Suprapubic skin (tissue), 4 donors: ENCODE measurements at regions not wholly inside any gene's neighbourhood (a gene's known extent, or its start where the extent isn't known, plus 50 kb on each side); places are given as distances from the start of the nearest gene placed in this dataset.

Experiments
- DNase-seq, 2 donors: peaks; one replicate each; pipeline ENCODE4 v3.0.0-alpha.2; 2019; ENCODE audit warnings: low spot score in 2 of 2
- H3K27ac ChIP-seq: fragments of 200-600 bp; sonication (generic); one replicate; pipeline ENCODE4 v1.5.1; 2019
- H3K27me3 ChIP-seq: fragments of 200-600 bp; sonication (generic); one replicate; pipeline ENCODE4 v1.5.1; 2019
- H3K36me3 ChIP-seq: fragments of 200-600 bp; sonication (generic); one replicate; pipeline ENCODE4 v1.5.1; 2019
- H3K4me1 ChIP-seq: fragments of 200-600 bp; sonication (generic); one replicate; pipeline ENCODE4 v1.5.1; 2019
- H3K4me3 ChIP-seq: fragments of 200-600 bp; sonication (generic); one replicate; pipeline ENCODE4 v1.5.1; 2019; ENCODE audit warnings: mild to moderate bottlenecking
- H3K9me3 ChIP-seq: fragments of 200-600 bp; sonication (generic); one replicate; pipeline ENCODE4 v1.5.1; 2019
- EP300 ChIP-seq: sonication (generic); formaldehyde crosslinking; IDR thresholded peaks from one replicate; pipeline ENCODE4 v1.6.1; 2017; ENCODE audit warnings: antibody characterized with exemption
- POLR2A ChIP-seq, 2 donors: fragments of 450-650 bp; IDR thresholded peaks; one replicate each; pipeline ENCODE4 v1.6.1; 2017; ENCODE audit warnings: antibody characterized with exemption in 2 of 2, mild to moderate bottlenecking in 2 of 2, moderate library complexity in 2 of 2
- POLR2AphosphoS5 ChIP-seq, 3 donors: sonication (generic); formaldehyde crosslinking; IDR thresholded peaks; one replicate each; pipeline ENCODE4 v1.6.1; 2017; ENCODE audit warnings: antibody characterized with exemption in 3 of 3
- WGBS: methylation state at CpG from one replicate; pipeline ENCODE4 v1.1.5; 2018; 5-methylcytosine and 5-hydroxymethylcytosine counted together
- TF ChIP-seq, protein P1 (sequence below), 2 donors: fragments of 200-600 bp in 1 of 2; fragments of 450-650 bp in 1 of 2; sonication (generic) in 1 of 2; IDR thresholded peaks; one replicate each; pipeline ENCODE4 v1.5.1; 2016 to 2019; ENCODE audit warnings: antibody characterized with exemption in 2 of 2, mild to moderate bottlenecking in 1 of 2, moderate library complexity in 1 of 2

DNA sequence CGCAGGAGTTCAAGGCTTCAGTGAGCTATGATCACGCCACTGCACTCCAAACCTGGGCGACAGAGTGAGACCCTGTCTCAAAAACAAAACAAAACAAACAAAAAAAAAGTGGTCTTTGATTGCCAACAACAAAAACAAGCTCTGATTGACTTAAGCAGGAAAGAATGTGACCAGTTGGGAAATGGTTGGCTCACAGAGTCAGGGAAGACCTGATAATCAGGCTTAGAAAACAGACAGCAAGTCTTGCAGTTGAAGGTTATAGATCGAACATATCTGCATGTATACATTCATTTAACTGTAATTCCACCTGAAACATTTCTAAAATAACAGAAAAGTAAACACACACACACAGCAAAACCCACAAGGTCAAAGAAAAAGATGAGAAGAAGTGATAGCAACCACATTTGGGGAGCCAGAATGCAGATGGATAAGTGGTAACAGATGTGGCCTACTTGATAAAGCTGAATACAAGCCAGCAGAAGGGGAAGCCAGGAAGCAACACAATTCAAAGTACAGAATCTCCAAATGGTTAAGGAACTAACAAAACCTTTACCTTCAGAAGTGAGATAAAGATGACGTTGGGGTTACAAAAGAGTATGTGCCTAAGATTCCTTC is 699.9 kb upstream of the ZNF385D start:
- Histone ChIP-seq H3K9me3 (no peaks in the 10 kb centered on the region), H3K27me3 (no peaks in the 10 kb centered on the region), H3K36me3 (no peaks in the 10 kb centered on the region), H3K27ac (no peak overlapping the region), H3K4me1 (no peaks in the 10 kb centered on the region), H3K4me3 (no peak overlapping the region)
- TF ChIP-seq POLR2AphosphoS5 (IDR thresholded peaks at IDR 0.05): no peak
- no peak for TF ChIP-seq POLR2A (IDR thresholded peaks at IDR 0.05)
- TF ChIP-seq EP300: no peak
- TF ChIP-seq, protein P1, sequence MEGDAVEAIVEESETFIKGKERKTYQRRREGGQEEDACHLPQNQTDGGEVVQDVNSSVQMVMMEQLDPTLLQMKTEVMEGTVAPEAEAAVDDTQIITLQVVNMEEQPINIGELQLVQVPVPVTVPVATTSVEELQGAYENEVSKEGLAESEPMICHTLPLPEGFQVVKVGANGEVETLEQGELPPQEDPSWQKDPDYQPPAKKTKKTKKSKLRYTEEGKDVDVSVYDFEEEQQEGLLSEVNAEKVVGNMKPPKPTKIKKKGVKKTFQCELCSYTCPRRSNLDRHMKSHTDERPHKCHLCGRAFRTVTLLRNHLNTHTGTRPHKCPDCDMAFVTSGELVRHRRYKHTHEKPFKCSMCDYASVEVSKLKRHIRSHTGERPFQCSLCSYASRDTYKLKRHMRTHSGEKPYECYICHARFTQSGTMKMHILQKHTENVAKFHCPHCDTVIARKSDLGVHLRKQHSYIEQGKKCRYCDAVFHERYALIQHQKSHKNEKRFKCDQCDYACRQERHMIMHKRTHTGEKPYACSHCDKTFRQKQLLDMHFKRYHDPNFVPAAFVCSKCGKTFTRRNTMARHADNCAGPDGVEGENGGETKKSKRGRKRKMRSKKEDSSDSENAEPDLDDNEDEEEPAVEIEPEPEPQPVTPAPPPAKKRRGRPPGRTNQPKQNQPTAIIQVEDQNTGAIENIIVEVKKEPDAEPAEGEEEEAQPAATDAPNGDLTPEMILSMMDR (IDR thresholded peaks at IDR 0.05): no peak
- DNase-seq: no peak
- WGBS: 63% methylated on average over 5 of the region's 5 CpGs

DNA sequence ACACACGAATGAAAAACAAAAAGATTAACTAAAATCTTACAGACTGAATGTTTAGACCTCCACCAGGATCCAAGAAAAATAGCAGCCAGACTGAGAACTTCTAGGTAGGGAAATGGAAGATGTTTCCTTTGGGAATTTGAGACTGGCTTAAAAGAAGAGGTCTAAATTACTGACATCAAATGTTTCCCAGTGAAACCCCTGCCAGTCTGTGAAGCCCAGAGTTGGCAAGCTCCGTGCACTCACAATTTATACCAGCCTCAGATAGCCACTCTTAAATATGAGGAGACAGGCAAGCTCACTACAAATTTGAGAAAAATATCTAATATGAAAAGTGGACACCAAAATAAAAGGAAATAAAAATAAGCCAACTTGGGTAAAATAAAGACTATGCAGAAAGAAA is 700.5 kb upstream of the ZNF385D start:
- TF ChIP-seq POLR2AphosphoS5 (IDR thresholded peaks at IDR 0.05) (no peak), EP300 (no peak), POLR2A (IDR thresholded peaks at IDR 0.05) (no peak)
- TF ChIP-seq, protein P1 (IDR thresholded peaks at IDR 0.05): no peak
- Histone ChIP-seq H3K4me3 (no peak overlapping the region), H3K27ac (no peak overlapping the region), H3K9me3 (no peaks in the 10 kb centered on the region), H3K4me1 (no peaks in the 10 kb centered on the region), H3K27me3 (no peaks in the 10 kb centered on the region), H3K36me3 (no peaks in the 10 kb centered on the region)
- WGBS: 33% methylated on average over 2 of the region's 2 CpGs
- no peak for DNase-seq

DNA sequence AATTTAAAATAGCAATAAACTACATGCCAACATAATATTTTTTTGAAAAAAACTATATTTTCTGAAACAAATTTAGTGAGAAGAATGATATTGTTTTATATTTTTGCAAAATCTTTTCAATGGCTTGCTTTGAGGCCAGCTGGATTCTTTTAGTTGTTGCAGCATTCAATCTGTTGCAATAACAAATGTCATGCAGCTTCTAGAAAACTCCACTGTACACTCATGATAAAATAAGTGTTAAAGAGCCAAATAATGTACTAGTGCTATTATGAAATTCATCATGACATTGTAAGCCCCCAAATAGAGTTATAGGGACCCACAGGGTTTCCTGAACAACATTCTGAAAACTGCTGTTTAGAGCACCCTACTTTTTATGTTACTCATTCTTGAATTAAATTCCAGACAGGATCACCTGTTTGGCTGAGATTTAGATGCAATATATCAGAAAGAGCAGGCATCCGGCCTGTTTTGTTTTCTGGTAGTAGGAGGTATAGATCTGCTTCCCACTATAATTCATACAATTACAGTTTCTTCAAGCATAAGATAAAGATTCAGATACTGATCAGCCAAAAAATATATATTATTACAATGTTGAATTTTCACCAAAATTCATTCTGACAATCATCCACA is 703.0 kb upstream of the ZNF385D start:
- no peaks in the 10 kb centered on the region for H3K36me3 ChIP-seq

DNA sequence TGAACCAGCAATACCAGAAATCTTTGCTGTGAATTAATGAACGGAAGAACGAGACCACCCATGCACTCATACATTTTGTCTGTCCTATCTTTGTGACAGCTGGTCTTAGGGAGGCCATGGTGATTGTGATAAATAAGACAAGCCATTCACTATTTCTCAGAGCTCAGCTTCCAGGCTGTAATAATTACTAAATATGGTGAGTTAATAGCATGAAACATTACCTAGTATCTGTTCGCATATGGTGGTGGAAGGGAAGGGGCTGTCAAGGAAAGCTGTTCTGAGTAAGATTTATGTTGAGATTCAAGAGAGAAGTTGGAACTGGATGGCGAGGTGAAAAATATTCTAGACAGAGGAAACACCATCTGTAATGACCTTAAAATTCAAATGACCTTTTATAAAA is 719.0 kb upstream of the ZNF385D start:
- H3K9me3 ChIP-seq: no peaks in the 10 kb centered on the region
- TF ChIP-seq POLR2AphosphoS5 (IDR thresholded peaks at IDR 0.05): no peak
- TF ChIP-seq EP300: no peak
- no peak for TF ChIP-seq POLR2A (IDR thresholded peaks at IDR 0.05)
- TF ChIP-seq, protein P1 (IDR thresholded peaks at IDR 0.05): no peak
- no peak overlapping the region for H3K4me3 ChIP-seq
- H3K4me1 ChIP-seq: no peaks in the 10 kb centered on the region
- no peaks in the 10 kb centered on the region for H3K27me3 ChIP-seq
- no peak overlapping the region for H3K27ac ChIP-seq
- DNase-seq: no peak
- WGBS: 81% methylated on average over 4 of the region's 4 CpGs
- no peaks in the 10 kb centered on the region for H3K36me3 ChIP-seq

More for the DNA sequence above, 703.0 kb upstream of the ZNF385D start:
- Histone ChIP-seq H3K9me3 (no peaks in the 10 kb centered on the region), H3K27me3 (no peaks in the 10 kb centered on the region), H3K27ac (no peak overlapping the region), H3K4me3 (no peak overlapping the region), H3K4me1 (no peaks in the 10 kb centered on the region)
- 49% methylated on average over 1 of the region's 1 CpG for WGBS
- DNase-seq: no peak
- TF ChIP-seq POLR2A (IDR thresholded peaks at IDR 0.05): no peak
- no peak for TF ChIP-seq POLR2AphosphoS5 (IDR thresholded peaks at IDR 0.05)
- TF ChIP-seq EP300: no peak
- TF ChIP-seq, protein P1 (IDR thresholded peaks at IDR 0.05): no peak

DNA sequence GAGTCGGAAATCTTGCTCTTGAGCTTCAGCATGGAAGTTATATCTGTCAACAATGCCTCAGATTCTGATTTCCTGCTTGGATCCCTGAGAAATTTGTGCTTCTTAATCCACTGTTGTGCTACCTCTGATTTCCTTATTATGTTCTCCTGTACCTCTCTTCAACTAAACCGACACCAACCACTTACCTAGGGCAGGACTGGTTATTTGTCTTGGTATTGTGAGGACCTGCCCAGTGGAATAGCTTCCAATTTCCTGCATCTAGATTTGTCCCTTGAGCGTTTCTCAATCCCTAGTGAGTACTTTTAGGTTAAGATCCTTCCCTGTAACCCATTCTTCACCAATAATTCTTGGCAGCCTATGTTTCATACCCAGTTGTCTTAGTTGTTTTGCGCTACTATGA is 720.5 kb upstream of the ZNF385D start:
- no peak for DNase-seq
- no peak overlapping the region for H3K27ac ChIP-seq
- WGBS: 71% methylated on average over 4 of the region's 4 CpGs
- H3K36me3 ChIP-seq: no peaks in the 10 kb centered on the region
- H3K9me3 ChIP-seq: no peaks in the 10 kb centered on the region
- no peaks in the 10 kb centered on the region for H3K4me1 ChIP-seq
- TF ChIP-seq POLR2A (IDR thresholded peaks at IDR 0.05) (no peak), POLR2AphosphoS5 (IDR thresholded peaks at IDR 0.05) (no peak), EP300 (no peak)
- TF ChIP-seq, protein P1 (IDR thresholded peaks at IDR 0.05): no peak
- H3K27me3 ChIP-seq: no peaks in the 10 kb centered on the region
- no peak overlapping the region for H3K4me3 ChIP-seq
